Endothelial cell of umbilical vein (primary cell): ENCODE measurements at regions not wholly inside any gene's neighbourhood (a gene's known extent, or its start where the extent isn't known, plus 50 kb on each side); places are given as distances from the start of the nearest gene placed in this dataset.

Experiments used
- BruUV-seq: library from RNA; stranded (reverse); fragments of 400-500 nt; replicated peaks from 2 replicates; lab custom pipeline; 2021; lab: Mats Ljungman, UMichigan
- CTCF ChIA-PET: fragments of 300-600, 350-600 bp; sonication (Branson Sonifier 250); formaldehyde crosslinking; loops from one replicate; lab custom pipeline; 2021; ENCODE audit warnings: antibody characterized with exemption, inconsistent platforms; lab: Charles Lee
- POLR2A ChIA-PET: fragments of 300-600, 350-600 bp; sonication (Branson Sonifier 250); formaldehyde crosslinking; loops from one replicate; lab custom pipeline; 2021; ENCODE audit warnings: antibody characterized with exemption, inconsistent platforms; lab: Charles Lee
- DNase-seq: peaks from one replicate; pipeline ENCODE4 v3.0.0-alpha.2; 2011; ENCODE audit warnings: low read depth, low spot score
- FAIRE-seq: peaks from 2 replicates; lab custom pipeline; 2011; peaks lifted over from hg19 to GRCh38; lab: Jason Lieb, UNC
- H2AFZ ChIP-seq: 2 replicates; pipeline ENCODE4 v1.6.0; 2012; ENCODE audit warnings: low read depth, low read length, control low read depth, inconsistent platforms
- H3K27ac ChIP-seq: 2 replicates; pipeline ENCODE4 v1.5.1; 2011; ENCODE audit warnings: low read depth, mild to moderate bottlenecking, control low read depth, low read length, moderate library complexity; ENCODE audit not compliant: insufficient read depth
- H3K27me3 ChIP-seq, 2 experiments: 2 replicates each; pipeline versions ENCODE4 v1.6.0 to v1.6.1; 2011; ENCODE audit warnings: low read length in 2 of 2, mixed read lengths in 1 of 2; ENCODE audit not compliant: control insufficient read depth in 2 of 2, insufficient read depth in 2 of 2
- H3K36me3 ChIP-seq, 2 experiments: 2 replicates in 1 of 2; 3 replicates in 1 of 2; pipeline ENCODE4 v1.5.1; 2011; ENCODE audit warnings: low read length in 2 of 2, mild to moderate bottlenecking in 1 of 2, moderate library complexity in 1 of 2; ENCODE audit not compliant: control insufficient read depth in 2 of 2, insufficient read depth in 2 of 2; ENCODE audit errors: extremely low read depth in 1 of 2
- H3K4me1 ChIP-seq: 3 replicates; pipeline ENCODE4 v1.5.1; 2011; ENCODE audit warnings: mild to moderate bottlenecking, low read length; ENCODE audit not compliant: control insufficient read depth, insufficient read depth; ENCODE audit errors: extremely low read depth
- H3K4me2 ChIP-seq: 2 replicates; pipeline ENCODE4 v1.6.1; 2011; ENCODE audit warnings: low read length, control low read depth, mixed read lengths; ENCODE audit not compliant: insufficient read depth
- H3K4me3 ChIP-seq, 3 experiments: fragments of 200-600 bp in 1 of 3; sonication (generic), shearing (Covaris generic) in 1 of 3; replicated peaks in 1 of 3; 2 replicates each; pipeline ENCODE4 v1.5.1; 2011 to 2016; ENCODE audit warnings: control low read depth in 3 of 3, low read length in 3 of 3, mild to moderate bottlenecking in 2 of 3, inconsistent platforms in 1 of 3, low read depth in 1 of 3, moderate library complexity in 1 of 3; ENCODE audit not compliant: insufficient read depth in 1 of 3
- H3K79me2 ChIP-seq: 2 replicates; pipeline ENCODE4 v1.6.0; 2012; ENCODE audit warnings: low read length, inconsistent platforms; ENCODE audit not compliant: control insufficient read depth, insufficient read depth
- H3K9ac ChIP-seq: replicated peaks from 2 replicates; pipeline ENCODE3; 2011; ENCODE audit warnings: low read length, control low read depth; ENCODE audit not compliant: insufficient read depth; ENCODE audit errors: extremely low read depth
- H3K9me1 ChIP-seq: replicated peaks from 3 replicates; pipeline ENCODE4 v1.6.0; 2011; ENCODE audit warnings: mild to moderate bottlenecking, low read length; ENCODE audit not compliant: control insufficient read depth, insufficient read depth; ENCODE audit errors: extremely low read depth
- H3K9me3 ChIP-seq: replicated peaks from 2 replicates; pipeline ENCODE4 v1.5.1; 2012; ENCODE audit warnings: low read length, inconsistent platforms; ENCODE audit not compliant: control insufficient read depth, insufficient read depth
- H4K20me1 ChIP-seq: replicated peaks from 2 replicates; pipeline ENCODE3; 2011; ENCODE audit warnings: mild to moderate bottlenecking, low read length; ENCODE audit not compliant: control insufficient read depth, insufficient read depth; ENCODE audit errors: extremely low read depth
- EZH2 ChIP-seq: IDR thresholded peaks from 2 replicates; pipeline ENCODE4 v1.6.1; 2012; ENCODE audit warnings: borderline replicate concordance, low read depth, mild to moderate bottlenecking, moderate library complexity, low read length, inconsistent platforms; ENCODE audit not compliant: severe bottlenecking
- FOS ChIP-seq: IDR thresholded peaks from 2 replicates; pipeline ENCODE4 v1.6.1; 2011; ENCODE audit warnings: mild to moderate bottlenecking, low read length, moderate library complexity, borderline replicate concordance; ENCODE audit not compliant: insufficient read depth
- GATA2 ChIP-seq: IDR thresholded peaks from 2 replicates; pipeline ENCODE4 v1.7.0; 2011; ENCODE audit warnings: low read depth, mild to moderate bottlenecking, moderate library complexity, mixed read lengths, low read length; ENCODE audit not compliant: insufficient read length, insufficient read depth
- JUN ChIP-seq: IDR thresholded peaks from 2 replicates; pipeline ENCODE4 v1.6.1; 2011; ENCODE audit warnings: borderline replicate concordance, low read depth; ENCODE audit not compliant: insufficient read length, insufficient read depth
- MYC ChIP-seq: IDR thresholded peaks from one replicate; pipeline ENCODE4 v1.6.1; 2011; ENCODE audit warnings: mild to moderate bottlenecking, low read depth, low read length
- POLR2A ChIP-seq: IDR thresholded peaks from 2 replicates; pipeline ENCODE4 v1.6.1; 2012; ENCODE audit warnings: low read depth, mild to moderate bottlenecking, control low read depth, low read length
- POLR2AphosphoS5 ChIP-seq: IDR thresholded peaks from 2 replicates; pipeline ENCODE4 v1.6.1; 2012; ENCODE audit warnings: low read depth, mild to moderate bottlenecking, control low read depth, low read length, moderate library complexity; ENCODE audit not compliant: insufficient read depth
- dilution Hi-C: fragments of 300-500 bp; cut with MboI; formaldehyde crosslinking; loops from one replicate; pipeline ENCODE4 v1.15.0; 2019; ENCODE audit warnings: low sequenced_read_pairs; ENCODE audit not compliant: extremely low pct_ligation_motif_present
- intact Hi-C: fragments of 100-400 bp; cut with micrococcal nuclease; formaldehyde crosslinking; loops from one replicate; pipeline ENCODE4 v1.10.0; 2022
- TF ChIP-seq, protein P1 (sequence below): IDR thresholded peaks from 2 replicates; pipeline ENCODE4 v1.6.1; 2011; ENCODE audit not compliant: insufficient read depth, insufficient read length
- TF ChIP-seq, protein P2 (sequence below), 2 donors: IDR thresholded peaks; 1 replicate in 1 of 2; 2 replicates in 1 of 2; pipeline ENCODE4 v1.5.1; 2011; ENCODE audit warnings: low read length in 2 of 2, mild to moderate bottlenecking in 2 of 2, moderate library complexity in 2 of 2, control low read depth in 1 of 2, inconsistent platforms in 1 of 2, low read depth in 1 of 2; ENCODE audit not compliant: insufficient read depth in 1 of 2; ENCODE audit errors: extremely low read depth in 1 of 2

DNA sequence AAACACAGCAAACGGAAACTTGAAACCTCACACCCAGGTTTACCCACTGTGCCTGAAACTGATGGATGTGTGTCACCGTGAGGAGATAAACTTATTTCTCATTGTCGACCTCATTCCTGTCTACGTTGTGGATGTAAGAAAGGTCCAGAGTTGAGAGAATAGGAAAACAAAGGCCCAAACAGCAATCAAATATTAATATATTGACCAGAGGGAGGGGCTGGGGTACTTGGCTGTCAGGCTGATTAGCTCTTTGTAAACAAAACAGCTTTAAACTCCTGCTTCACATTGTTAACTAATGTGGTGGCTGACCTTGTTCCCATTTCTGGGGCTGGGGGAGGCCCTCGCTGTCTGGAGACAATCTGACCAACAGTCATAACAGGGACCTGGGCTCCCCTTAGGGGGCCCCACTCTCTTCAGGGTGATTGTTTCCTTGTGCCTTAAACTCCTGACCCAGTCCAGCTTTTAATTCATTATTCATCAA is 937.6 kb downstream of the MCTP2 start:
- POLR2A ChIA-PET: no interaction called here
- Histone ChIP-seq H3K4me3 (no peak overlapping the region), H3K4me1 (no peaks in the 10 kb centered on the region), H3K79me2 (no peaks in the 10 kb centered on the region), H3K9me3 (no peaks in the 10 kb centered on the region), H3K4me2 (no peak overlapping the region), H3K27ac (no peak overlapping the region), H3K36me3 (no peaks in the 10 kb centered on the region), H4K20me1 (no peaks in the 10 kb centered on the region), H3K27me3 (no peaks in the 10 kb centered on the region), H3K9ac (no peak overlapping the region), H3K9me1 (no peaks in the 10 kb centered on the region), H2AFZ (no peak overlapping the region)
- intact Hi-C loops: no loop called here
- FAIRE-seq (no peak), DNase-seq (no peak)
- dilution Hi-C loops: no loop called here
- CTCF ChIA-PET: no interaction called here
- TF ChIP-seq, protein P1, sequence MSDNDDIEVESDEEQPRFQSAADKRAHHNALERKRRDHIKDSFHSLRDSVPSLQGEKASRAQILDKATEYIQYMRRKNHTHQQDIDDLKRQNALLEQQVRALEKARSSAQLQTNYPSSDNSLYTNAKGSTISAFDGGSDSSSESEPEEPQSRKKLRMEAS: no peak
- no peak for TF ChIP-seq FOS
- no peak for TF ChIP-seq POLR2AphosphoS5
- TF ChIP-seq, protein P2, sequence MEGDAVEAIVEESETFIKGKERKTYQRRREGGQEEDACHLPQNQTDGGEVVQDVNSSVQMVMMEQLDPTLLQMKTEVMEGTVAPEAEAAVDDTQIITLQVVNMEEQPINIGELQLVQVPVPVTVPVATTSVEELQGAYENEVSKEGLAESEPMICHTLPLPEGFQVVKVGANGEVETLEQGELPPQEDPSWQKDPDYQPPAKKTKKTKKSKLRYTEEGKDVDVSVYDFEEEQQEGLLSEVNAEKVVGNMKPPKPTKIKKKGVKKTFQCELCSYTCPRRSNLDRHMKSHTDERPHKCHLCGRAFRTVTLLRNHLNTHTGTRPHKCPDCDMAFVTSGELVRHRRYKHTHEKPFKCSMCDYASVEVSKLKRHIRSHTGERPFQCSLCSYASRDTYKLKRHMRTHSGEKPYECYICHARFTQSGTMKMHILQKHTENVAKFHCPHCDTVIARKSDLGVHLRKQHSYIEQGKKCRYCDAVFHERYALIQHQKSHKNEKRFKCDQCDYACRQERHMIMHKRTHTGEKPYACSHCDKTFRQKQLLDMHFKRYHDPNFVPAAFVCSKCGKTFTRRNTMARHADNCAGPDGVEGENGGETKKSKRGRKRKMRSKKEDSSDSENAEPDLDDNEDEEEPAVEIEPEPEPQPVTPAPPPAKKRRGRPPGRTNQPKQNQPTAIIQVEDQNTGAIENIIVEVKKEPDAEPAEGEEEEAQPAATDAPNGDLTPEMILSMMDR (IDR thresholded peaks at IDR 0.05; ENCODE audit: extremely low read depth in 1 of 2, insufficient read depth in 1 of 2, low read depth in 1 of 2, low read length in 2 of 2): no peak
- no peak for TF ChIP-seq MYC
- no peak for TF ChIP-seq EZH2
- no peak for TF ChIP-seq POLR2A
- no peak for TF ChIP-seq JUN
- TF ChIP-seq GATA2: no peak
- BruUV-seq: no TSS peak
